HepG2 (cell line): ENCODE measurements at regions not wholly inside any gene's neighbourhood (a gene's known extent, or its start where the extent isn't known, plus 50 kb on each side); places are given as distances from the start of the nearest gene placed in this dataset.

Experiments used
- ATAC-seq: fragments of 200-7000 bp; cut with Tn5 transposase; 3 replicates; pipeline ENCODE4 v1.9.1; 2020; ENCODE audit warnings: mild to moderate bottlenecking, moderate library complexity
- BruUV-seq: library from RNA; stranded (reverse); fragments of 400-500 nt; replicated peaks from 2 replicates; lab custom pipeline; 2021; lab: Mats Ljungman, UMichigan
- CTCF ChIA-PET: fragments of 300-600 bp; formaldehyde crosslinking; extraction: SDS; loops from one replicate; lab custom pipeline; 2021; ENCODE audit warnings: low total read pairs, inconsistent platforms, low intra/inter-chr PET ratio; lab: Yijun Ruan, JAX
- POLR2A ChIA-PET: fragments of 350-600 bp; sonication (Branson Sonifier 250); formaldehyde crosslinking; loops from one replicate; lab custom pipeline; 2020; ENCODE audit warnings: antibody characterized with exemption, inconsistent platforms; lab: Yijun Ruan, JAX
- DNase-seq: peaks from one replicate; pipeline ENCODE4 v3.0.0-alpha.2; 2015; ENCODE audit warnings: low spot score
- FAIRE-seq: peaks from 3 replicates; lab custom pipeline; 2011; peaks lifted over from hg19 to GRCh38; lab: Jason Lieb, UNC
- H2AFZ ChIP-seq: one replicate; pipeline ENCODE4 v1.6.1; 2011; ENCODE audit warnings: low read length, inconsistent platforms
- H3K27ac ChIP-seq: fragments of 300-600 bp; 3 replicates; pipeline ENCODE4 v1.8.0; 2011; ENCODE audit warnings: mixed run types, mild to moderate bottlenecking, mixed read lengths, low read length, inconsistent platforms; ENCODE audit not compliant: insufficient read depth; ENCODE audit errors: extremely low read length
- H3K27me3 ChIP-seq, 2 experiments: fragments of 200-600 bp in 1 of 2; 2 replicates in 1 of 2; 3 replicates in 1 of 2; pipeline versions ENCODE4 v1.6.0 to v1.8.0; 2011; ENCODE audit warnings: low read length in 2 of 2, mild to moderate bottlenecking in 2 of 2, moderate library complexity in 2 of 2, inconsistent platforms in 1 of 2; ENCODE audit not compliant: insufficient read depth in 2 of 2, control insufficient read depth in 1 of 2
- H3K36me3 ChIP-seq, 2 experiments: fragments of 200-600 bp in 1 of 2; replicated peaks in 1 of 2; 2 replicates in 1 of 2; 3 replicates in 1 of 2; pipeline versions ENCODE4 v1.5.1 to v1.8.0; 2011; ENCODE audit warnings: low read length in 2 of 2, inconsistent platforms in 1 of 2; ENCODE audit not compliant: insufficient read depth in 2 of 2, control insufficient read depth in 1 of 2
- H3K4me1 ChIP-seq: 2 replicates; pipeline ENCODE4 v1.5.1; 2012; ENCODE audit warnings: low read length, inconsistent platforms; ENCODE audit not compliant: insufficient read depth
- H3K4me2 ChIP-seq: 2 replicates; pipeline ENCODE4 v1.6.0; 2011; ENCODE audit warnings: low read depth, low read length, inconsistent platforms
- H3K4me3 ChIP-seq, 3 experiments: fragments of 200-600 bp in 1 of 3; sonication (generic), shearing (Covaris generic) in 1 of 3; replicated peaks in 1 of 3; 2 replicates each; pipeline ENCODE4 v1.5.1; 2011 to 2016; ENCODE audit warnings: low read length in 3 of 3, inconsistent platforms in 2 of 3, low read depth in 2 of 3, mild to moderate bottlenecking in 2 of 3, control low read depth in 1 of 3, mixed read lengths in 1 of 3; ENCODE audit not compliant: insufficient read depth in 1 of 3
- H3K79me2 ChIP-seq: one replicate; pipeline ENCODE4 v1.6.1; 2011; ENCODE audit warnings: low read length, inconsistent platforms; ENCODE audit not compliant: insufficient read depth
- H3K9ac ChIP-seq: 2 replicates; pipeline ENCODE4 v1.6.0; 2011; ENCODE audit warnings: mild to moderate bottlenecking, low read depth, low read length, inconsistent platforms; ENCODE audit not compliant: insufficient read depth
- H3K9me3 ChIP-seq: 2 replicates; pipeline ENCODE4 v1.5.1; 2012; ENCODE audit warnings: mild to moderate bottlenecking, low read length
- H4K20me1 ChIP-seq: 2 replicates; pipeline ENCODE4 v1.6.0; 2011; ENCODE audit warnings: inconsistent platforms, mild to moderate bottlenecking, low read length, moderate library complexity; ENCODE audit not compliant: insufficient read depth
- ARNT ChIP-seq: fragments of 450-650 bp; IDR thresholded peaks from 2 replicates; pipeline ENCODE4 v1.6.1; 2017
- GRHL1 ChIP-seq: sonication (generic); formaldehyde crosslinking; conservative IDR thresholded peaks from 2 replicates; pipeline ENCODE4 v1.8.0; 2022; ENCODE audit warnings: missing genetic modification reagents
- NR2F6 ChIP-seq, 2 experiments: IDR thresholded peaks; 2 replicates each; pipeline ENCODE4 v1.6.1; 2016; ENCODE audit warnings: antibody characterized with exemption in 1 of 2, mild to moderate bottlenecking in 1 of 2
- SMC3 ChIP-seq: IDR thresholded peaks from 2 replicates; pipeline ENCODE4 v1.6.1; 2011; ENCODE audit warnings: low read length, improper control_type of control experiment
- STAG1 ChIP-seq: sonication (generic); formaldehyde crosslinking; IDR thresholded peaks from 2 replicates; pipeline ENCODE4 v1.4.0; 2020; ENCODE audit warnings: missing genetic modification reagents
- ZNF317 ChIP-seq: sonication (generic); formaldehyde crosslinking; IDR thresholded peaks from 2 replicates; pipeline ENCODE4 v1.5.0; 2020; ENCODE audit warnings: mild to moderate bottlenecking, missing genetic modification reagents
- ZNF460 ChIP-seq: sonication (generic); formaldehyde crosslinking; IDR thresholded peaks from 2 replicates; pipeline ENCODE4 v1.5.1; 2020; ENCODE audit warnings: missing genetic modification reagents, mild to moderate bottlenecking, borderline replicate concordance
- ZNF629 ChIP-seq: sonication (generic); formaldehyde crosslinking; conservative IDR thresholded peaks from 2 replicates; pipeline ENCODE4 v1.5.0; 2020; ENCODE audit warnings: missing genetic modification reagents
- ZNF777 ChIP-seq: sonication (generic); formaldehyde crosslinking; IDR thresholded peaks from 2 replicates; pipeline ENCODE4 v1.4.0; 2020; ENCODE audit warnings: missing genetic modification reagents
- ZNF790 ChIP-seq: sonication (generic); formaldehyde crosslinking; IDR thresholded peaks from 2 replicates; pipeline ENCODE4 v1.8.0; 2022; ENCODE audit warnings: missing genetic modification reagents, mild to moderate bottlenecking, borderline replicate concordance
- ZSCAN31 ChIP-seq: sonication (generic); formaldehyde crosslinking; IDR thresholded peaks from 2 replicates; pipeline ENCODE4 v1.5.0; 2020; ENCODE audit warnings: low read depth, mild to moderate bottlenecking, missing genetic modification reagents
- ZSCAN9 ChIP-seq: IDR thresholded peaks from 2 replicates; pipeline ENCODE4 v1.6.1; 2016; ENCODE audit warnings: borderline replicate concordance
- WGBS: methylation state at CpG from one replicate; pipeline ENCODE4 v1.1.6; 2017; ENCODE audit warnings: low lambda C conversion rate; 5-methylcytosine and 5-hydroxymethylcytosine counted together
- in situ Hi-C: cut with HindIII; loops from 2 replicates; pipeline ENCODE4 v1.10.0; 2017; ENCODE audit warnings: low pct_unique_long_range_greater_than_20kb; ENCODE audit not compliant: extremely low pct_ligation_motif_present
- intact Hi-C: fragments of 100-400 bp; cut with micrococcal nuclease; formaldehyde crosslinking; loops from one replicate; pipeline ENCODE4 v1.10.0; 2022; ENCODE audit not compliant: unreplicated experiment
- TF ChIP-seq, protein P1 (sequence below): sonication (generic); formaldehyde crosslinking; IDR thresholded peaks from 2 replicates; pipeline ENCODE4 v1.5.1; 2020; ENCODE audit warnings: mild to moderate bottlenecking, moderate library complexity, missing genetic modification reagents
- TF ChIP-seq, protein P2 (sequence below): sonication (generic); formaldehyde crosslinking; conservative IDR thresholded peaks from 2 replicates; pipeline ENCODE4 v1.4.0; 2020; ENCODE audit warnings: missing genetic modification reagents

DNA sequence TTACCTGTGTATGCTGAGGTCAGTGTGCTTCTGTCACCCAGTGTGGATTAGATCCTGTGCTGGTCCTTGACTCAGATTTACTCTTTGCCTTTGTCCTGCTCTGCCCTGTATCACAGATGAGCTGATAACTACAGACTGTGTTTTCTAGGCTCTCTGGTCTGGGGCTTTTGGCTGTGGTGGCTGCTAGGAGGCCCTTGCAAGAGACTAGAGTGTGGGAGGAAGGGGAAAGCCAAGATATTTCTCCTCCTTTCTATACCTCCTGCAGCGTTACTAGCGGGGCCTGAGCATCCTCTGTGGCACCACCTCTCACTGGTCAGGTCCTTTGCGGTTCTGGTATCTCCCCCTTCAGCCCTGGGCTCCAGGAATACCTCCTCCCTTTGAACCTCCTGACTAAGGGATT lies 282.3 kb upstream of the TBC1D5 start:
- H3K9ac ChIP-seq: no peak overlapping the region
- H2AFZ ChIP-seq: no peak overlapping the region
- H3K9me3 ChIP-seq: no peaks in the 10 kb centered on the region
- CTCF ChIA-PET: no interaction called here
- intact Hi-C loops: no loop called here
- in situ Hi-C loops: no loop called here
- H3K36me3 ChIP-seq: no peaks in the 10 kb centered on the region
- 0% methylated on average over 3 of the region's 3 CpGs for WGBS
- FAIRE-seq (no peak), DNase-seq (no peak), ATAC-seq (no peak)
- no peak overlapping the region for H3K27ac ChIP-seq
- H4K20me1 ChIP-seq: no peaks in the 10 kb centered on the region
- H3K79me2 ChIP-seq: no peaks in the 10 kb centered on the region
- no peak overlapping the region for H3K4me2 ChIP-seq
- no peaks in the 10 kb centered on the region; a peak in 1 of 5 replicates for H3K27me3 ChIP-seq
- POLR2A ChIA-PET: no interaction called here
- H3K4me1 ChIP-seq: no peaks in the 10 kb centered on the region
- no TSS peak for BruUV-seq
- H3K4me3 ChIP-seq: no peak overlapping the region
- no peak for TF ChIP-seq ZNF317 (CRISPR knock-in tag)
- no peak for TF ChIP-seq ZNF790 (CRISPR knock-in tag)
- no peak for TF ChIP-seq ZSCAN31 (CRISPR knock-in tag)
- TF ChIP-seq, protein P1, sequence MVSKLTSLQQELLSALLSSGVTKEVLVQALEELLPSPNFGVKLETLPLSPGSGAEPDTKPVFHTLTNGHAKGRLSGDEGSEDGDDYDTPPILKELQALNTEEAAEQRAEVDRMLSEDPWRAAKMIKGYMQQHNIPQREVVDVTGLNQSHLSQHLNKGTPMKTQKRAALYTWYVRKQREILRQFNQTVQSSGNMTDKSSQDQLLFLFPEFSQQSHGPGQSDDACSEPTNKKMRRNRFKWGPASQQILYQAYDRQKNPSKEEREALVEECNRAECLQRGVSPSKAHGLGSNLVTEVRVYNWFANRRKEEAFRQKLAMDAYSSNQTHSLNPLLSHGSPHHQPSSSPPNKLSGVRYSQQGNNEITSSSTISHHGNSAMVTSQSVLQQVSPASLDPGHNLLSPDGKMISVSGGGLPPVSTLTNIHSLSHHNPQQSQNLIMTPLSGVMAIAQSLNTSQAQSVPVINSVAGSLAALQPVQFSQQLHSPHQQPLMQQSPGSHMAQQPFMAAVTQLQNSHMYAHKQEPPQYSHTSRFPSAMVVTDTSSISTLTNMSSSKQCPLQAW (CRISPR knock-in tag): no peak
- no peak for TF ChIP-seq ARNT
- TF ChIP-seq GRHL1 (CRISPR knock-in tag): no peak
- no peak for TF ChIP-seq SMC3
- no peak for TF ChIP-seq ZNF629
- TF ChIP-seq, protein P2, sequence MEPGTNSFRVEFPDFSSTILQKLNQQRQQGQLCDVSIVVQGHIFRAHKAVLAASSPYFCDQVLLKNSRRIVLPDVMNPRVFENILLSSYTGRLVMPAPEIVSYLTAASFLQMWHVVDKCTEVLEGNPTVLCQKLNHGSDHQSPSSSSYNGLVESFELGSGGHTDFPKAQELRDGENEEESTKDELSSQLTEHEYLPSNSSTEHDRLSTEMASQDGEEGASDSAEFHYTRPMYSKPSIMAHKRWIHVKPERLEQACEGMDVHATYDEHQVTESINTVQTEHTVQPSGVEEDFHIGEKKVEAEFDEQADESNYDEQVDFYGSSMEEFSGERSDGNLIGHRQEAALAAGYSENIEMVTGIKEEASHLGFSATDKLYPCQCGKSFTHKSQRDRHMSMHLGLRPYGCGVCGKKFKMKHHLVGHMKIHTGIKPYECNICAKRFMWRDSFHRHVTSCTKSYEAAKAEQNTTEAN (CRISPR knock-in tag): no peak
- no peak for TF ChIP-seq ZSCAN9 (CRISPR knock-in tag)
- TF ChIP-seq STAG1 (CRISPR knock-in tag): no peak
- no peak for TF ChIP-seq ZNF460 (CRISPR knock-in tag)
- no peak for TF ChIP-seq ZNF777 (CRISPR knock-in tag)
- no peak for TF ChIP-seq NR2F6 (IDR thresholded peaks at IDR 0.05)
- TF ChIP-seq NR2F6 (CRISPR knock-in tag; IDR thresholded peaks at IDR 0.05): no peak
